Ishikawa (cell line): ENCODE measurements at regions not wholly inside any gene's neighbourhood (a gene's known extent, or its start where the extent isn't known, plus 50 kb on each side); places are given as distances from the start of the nearest gene placed in this dataset.

Source experiments
- CEBPB ChIP-seq: IDR thresholded peaks from 2 replicates; pipeline ENCODE4 v1.6.1; 2012
- CREB1 ChIP-seq: IDR thresholded peaks from 2 replicates; pipeline ENCODE4 v1.6.1; 2012; ENCODE audit warnings: low read depth
- EGR1 ChIP-seq: IDR thresholded peaks from 2 replicates; pipeline ENCODE4 v1.6.1; 2012
- EP300 ChIP-seq: IDR thresholded peaks from 2 replicates; pipeline ENCODE4 v1.6.1; 2012; ENCODE audit warnings: borderline replicate concordance
- FOXM1 ChIP-seq: IDR thresholded peaks from 2 replicates; pipeline ENCODE4 v1.6.1; 2012; ENCODE audit warnings: low read depth, borderline replicate concordance
- MAX ChIP-seq: IDR thresholded peaks from 2 replicates; pipeline ENCODE4 v1.6.1; 2012
- NFIC ChIP-seq: IDR thresholded peaks from 2 replicates; pipeline ENCODE4 v1.6.1; 2012
- RAD21 ChIP-seq: IDR thresholded peaks from 2 replicates; pipeline ENCODE4 v1.6.1; 2012; ENCODE audit warnings: low read depth
- REST ChIP-seq: IDR thresholded peaks from 2 replicates; pipeline ENCODE4 v1.6.1; 2012; ENCODE audit warnings: low read depth, mild to moderate bottlenecking
- TAF1 ChIP-seq: IDR thresholded peaks from 2 replicates; pipeline ENCODE4 v1.6.1; 2012; ENCODE audit warnings: low read depth, mild to moderate bottlenecking
- TCF12 ChIP-seq: IDR thresholded peaks from 2 replicates; pipeline ENCODE4 v1.6.1; 2012; ENCODE audit warnings: low read depth
- TEAD4 ChIP-seq: IDR thresholded peaks from 2 replicates; pipeline ENCODE4 v1.6.1; 2012
- YY1 ChIP-seq: IDR thresholded peaks from 2 replicates; pipeline ENCODE4 v1.6.1; 2012; ENCODE audit warnings: low read depth
- ZBTB7A ChIP-seq: IDR thresholded peaks from 2 replicates; pipeline ENCODE4 v1.6.1; 2012; ENCODE audit warnings: low read depth

GRCh38 chr5:39569857-39570256 is 145.1 kb upstream of the DAB2 start:
- TF ChIP-seq FOXM1 = no peak
- TF ChIP-seq TEAD4 = no peak
- no peak for TF ChIP-seq REST
- no peak for TF ChIP-seq MAX
- TF ChIP-seq CEBPB = no peak
- no peak for TF ChIP-seq YY1
- TF ChIP-seq EP300 = no peak
- no peak for TF ChIP-seq EGR1
- no peak for TF ChIP-seq CREB1
- no peak for TF ChIP-seq TAF1
- no peak for TF ChIP-seq TCF12
- TF ChIP-seq RAD21 = no peak
- no peak for TF ChIP-seq NFIC
- TF ChIP-seq ZBTB7A = no peak
